GM18909 (cell line): ENCODE measurements at regions not wholly inside any gene's neighbourhood (a gene's known extent, or its start where the extent isn't known, plus 50 kb on each side); places are given as distances from the start of the nearest gene placed in this dataset.

Source experiments
- ATAC-seq: cut with Tn5 transposase; IDR thresholded peaks from one replicate; pipeline ENCODE4 v1.9.1; 2021; ENCODE audit warnings: mild to moderate bottlenecking; ENCODE audit not compliant: unreplicated experiment, poor library complexity

DNA sequence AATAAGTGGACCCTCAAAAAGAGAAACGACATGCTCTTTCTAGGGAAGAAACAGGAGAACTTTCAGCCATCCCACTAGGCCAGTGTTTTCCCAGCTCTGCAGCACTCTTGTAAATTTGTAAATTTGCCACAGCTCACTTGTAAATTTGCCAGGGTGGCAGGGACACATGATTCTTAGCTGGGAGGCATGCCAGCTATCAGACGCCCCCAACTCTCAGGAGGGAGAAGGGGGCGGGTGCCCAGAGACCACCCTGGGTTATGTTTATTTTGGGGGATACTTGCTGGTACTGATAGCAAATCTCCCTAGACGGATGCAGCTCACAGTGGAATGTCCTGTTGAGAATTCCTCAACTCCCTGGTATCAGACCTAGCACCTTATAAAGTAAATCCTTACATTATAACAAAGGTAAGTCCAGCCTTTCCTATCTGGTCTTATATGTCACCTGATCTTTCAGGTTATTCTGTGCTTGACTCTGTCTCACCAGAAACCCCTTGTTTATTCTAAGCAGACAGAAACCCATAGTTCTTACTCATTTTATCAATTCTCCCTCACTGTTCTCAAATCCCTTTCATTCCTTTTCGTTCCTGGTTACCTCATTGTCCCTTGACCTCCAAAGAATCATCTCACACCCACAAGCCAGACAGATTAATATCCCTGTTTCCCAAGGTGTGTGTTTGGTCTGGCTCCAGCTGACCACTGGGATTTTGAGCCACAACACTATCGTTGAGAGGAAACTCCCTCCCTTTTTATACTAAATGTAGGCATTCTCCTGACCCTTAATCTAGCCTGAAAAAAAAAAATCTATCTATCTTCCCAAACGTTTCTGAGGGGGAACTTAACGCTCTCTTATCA, 69.3 kb upstream of the HMGA2 start:
- no peak for ATAC-seq

DNA sequence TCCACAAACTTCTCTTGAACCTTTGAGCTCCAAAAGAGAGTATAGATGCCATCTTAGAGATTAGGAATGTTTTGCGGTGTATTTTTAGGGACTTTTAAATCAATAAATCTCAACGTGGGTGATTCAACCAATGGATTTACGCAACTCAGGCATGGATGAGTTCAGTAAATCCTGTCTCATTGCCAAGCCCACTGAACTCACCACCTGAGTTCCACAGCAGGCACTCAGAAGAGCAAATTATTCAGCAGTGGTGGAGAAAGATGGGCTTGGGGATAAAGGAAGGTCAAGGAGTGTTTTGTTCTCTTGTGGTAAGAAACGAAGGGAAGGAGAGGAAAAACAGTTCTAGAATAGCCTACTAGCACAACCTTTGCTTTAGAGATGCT, 68.7 kb upstream of the HMGA2 start:
- no peak for ATAC-seq

DNA sequence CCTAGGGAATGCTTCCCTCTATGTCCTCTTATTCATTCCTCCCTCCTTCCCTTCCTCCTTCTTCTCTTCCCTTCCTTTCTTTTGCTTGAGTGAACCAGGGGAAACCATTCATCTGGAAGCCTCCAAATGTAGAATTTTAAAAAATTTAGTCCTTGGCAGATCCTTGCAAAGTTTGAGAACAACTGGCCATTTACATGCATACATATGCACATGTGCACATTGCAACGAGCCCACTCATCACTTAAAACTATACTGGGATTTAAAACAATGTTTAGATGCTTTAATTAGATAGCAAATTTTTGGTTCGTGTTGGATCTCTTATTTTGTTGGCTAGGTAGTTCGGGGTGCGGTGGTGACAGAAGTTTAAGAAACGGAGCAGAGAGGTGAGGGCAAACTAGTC, 68.0 kb upstream of the HMGA2 start:
- ATAC-seq: no peak

DNA sequence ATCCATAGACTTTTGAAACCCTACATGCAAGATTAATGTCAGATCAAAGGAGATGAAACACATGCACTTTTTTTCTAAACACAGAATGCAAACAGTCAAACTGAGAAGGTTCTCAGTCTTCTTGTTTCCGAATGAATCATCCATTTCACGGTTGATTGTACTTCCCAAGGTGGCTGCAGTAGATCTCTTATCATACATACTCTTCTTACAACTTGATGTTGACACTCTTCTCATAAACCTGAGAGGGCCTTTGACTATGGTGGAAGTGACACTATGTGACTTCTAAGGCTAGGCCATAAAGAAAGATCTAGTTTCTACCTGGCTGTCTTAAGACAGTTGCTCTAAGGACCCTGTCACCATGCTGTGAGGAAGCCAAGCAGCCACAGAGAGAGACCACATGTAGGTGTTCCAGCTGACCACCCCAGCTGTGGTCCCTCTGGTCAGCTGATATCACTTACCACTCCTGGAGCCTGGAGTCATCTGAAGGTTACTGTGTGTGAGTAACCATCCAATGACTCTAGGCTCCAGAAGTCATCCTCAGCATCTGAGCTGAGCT, 67.2 kb upstream of the HMGA2 start:
- peak; percentile 95 for ATAC-seq

DNA sequence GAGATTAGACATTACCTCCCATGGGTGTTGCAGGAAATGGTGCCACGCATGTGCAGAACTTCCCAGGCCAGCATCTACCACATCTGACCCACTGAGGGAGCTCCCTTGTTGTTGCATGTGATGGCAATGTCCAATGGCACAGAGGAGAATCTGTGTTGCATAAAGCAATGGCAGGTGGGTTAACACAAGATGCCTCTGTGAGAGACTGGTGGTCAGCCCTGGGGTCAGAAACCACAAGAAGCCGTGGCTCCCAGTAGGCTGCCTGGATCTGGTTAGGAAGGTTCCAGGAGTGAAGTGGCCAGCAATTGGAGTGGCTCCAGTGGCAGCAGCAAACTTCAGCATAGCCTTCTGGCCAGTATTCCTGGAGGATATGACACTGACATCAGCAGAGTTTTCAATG, 65.9 kb upstream of the HMGA2 start:
- no peak for ATAC-seq

DNA sequence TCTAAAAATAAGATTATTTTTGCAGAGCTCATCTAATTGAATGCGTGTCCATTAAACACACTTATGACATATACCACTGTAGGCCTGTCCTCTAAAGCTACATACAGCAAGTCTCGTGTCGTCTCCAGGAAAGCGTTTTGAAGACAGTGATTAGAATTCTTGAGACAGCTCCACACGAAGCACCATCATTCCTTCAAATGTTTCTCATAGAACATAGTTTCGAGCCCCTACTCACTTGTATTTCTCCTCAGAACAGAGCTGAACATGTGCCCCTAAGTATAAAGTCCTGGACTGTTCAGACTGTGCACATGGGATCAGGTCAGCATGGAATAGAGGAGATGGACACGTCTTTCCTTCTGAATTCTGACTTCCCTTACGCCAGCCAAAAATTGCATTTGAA, 64.5 kb upstream of the HMGA2 start:
- no peak for ATAC-seq

DNA sequence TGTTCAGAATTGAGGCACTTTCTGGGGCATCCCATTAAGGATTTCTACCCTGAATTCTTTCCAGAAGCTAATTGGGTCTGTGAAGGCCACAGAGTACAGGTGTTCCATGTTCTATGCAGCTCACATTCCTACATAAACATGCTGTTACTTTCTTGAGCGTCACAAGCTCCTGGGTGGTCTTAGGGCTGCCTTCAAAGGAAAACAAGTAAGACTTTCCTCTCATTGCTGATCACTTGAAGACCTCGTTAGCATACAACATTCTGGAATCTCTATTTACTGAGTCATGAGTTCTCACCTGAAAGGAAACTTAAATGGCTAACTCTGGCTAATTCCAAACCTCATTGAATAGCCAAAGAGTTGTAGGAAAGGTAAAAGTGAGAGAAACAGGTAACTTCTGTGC, 63.0 kb upstream of the HMGA2 start:
- no peak for ATAC-seq

DNA sequence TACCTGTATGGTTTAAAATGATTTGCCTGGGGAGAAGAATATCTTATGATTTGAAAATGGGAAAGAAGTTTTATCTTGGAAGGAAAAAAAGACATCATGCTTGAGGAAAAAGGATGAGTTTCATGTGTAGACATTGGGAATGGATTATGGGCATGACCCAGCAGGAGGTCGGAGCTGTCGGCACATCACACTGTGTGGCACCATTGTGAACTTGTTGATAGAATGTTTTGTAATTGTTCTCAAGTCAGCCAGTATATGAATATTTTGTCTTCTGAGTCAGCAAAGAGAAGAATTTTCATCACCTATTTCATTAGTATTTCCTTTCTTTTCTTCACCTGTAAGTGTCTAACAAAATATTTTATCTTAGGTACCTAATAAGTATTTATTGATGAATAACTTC, 60.0 kb upstream of the HMGA2 start:
- ATAC-seq: no peak

DNA sequence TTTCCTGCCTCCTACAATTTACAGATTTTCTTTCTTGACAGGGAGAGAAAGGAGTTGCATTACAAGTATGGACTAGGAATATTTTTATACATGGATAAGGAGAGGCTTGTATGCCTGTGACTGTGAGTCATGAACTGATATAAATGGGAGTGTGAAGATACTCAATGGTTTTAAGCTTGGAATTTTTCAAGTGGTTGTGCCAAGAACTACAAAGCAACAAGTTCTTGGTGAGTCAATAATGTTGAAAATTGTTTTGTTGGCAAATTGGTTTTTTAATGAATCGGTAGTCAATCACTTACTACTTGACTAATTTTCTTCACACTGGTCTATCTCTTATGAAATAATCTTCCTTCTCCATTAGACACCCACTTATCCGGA, 58.9 kb upstream of the HMGA2 start:
- ATAC-seq: no peak

DNA sequence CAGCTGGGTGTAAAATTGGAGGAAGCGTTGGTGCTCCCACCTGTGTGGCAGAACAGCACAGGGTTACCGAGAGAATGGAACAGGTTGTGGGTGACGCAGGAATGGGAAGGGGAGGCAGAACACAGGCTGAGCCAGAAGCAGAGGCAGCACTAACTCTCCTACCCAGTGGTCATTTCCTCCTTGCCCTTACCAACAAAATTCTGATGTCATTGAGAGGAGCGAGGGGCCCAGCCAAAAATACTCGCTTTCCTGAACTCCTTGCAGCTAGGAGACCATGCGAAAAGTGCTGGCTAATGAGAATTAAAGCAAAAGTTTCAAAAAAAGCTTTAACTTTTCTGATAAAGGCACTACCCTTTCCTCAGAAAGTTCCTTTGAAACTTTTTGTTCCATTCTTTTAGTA, 54.4 kb upstream of the HMGA2 start:
- ATAC-seq: no peak
